ENCODE measurements at regions not wholly inside any gene's neighbourhood (a gene's known extent, or its start where the extent isn't known, plus 50 kb on each side); places are given as distances from the start of the nearest gene placed in this dataset.

- no peak for TF ChIP-seq CTCF (IDR thresholded peaks at IDR 0.05; ENCODE audit: control extremely low read depth in 1 of 3, insufficient read depth in 1 of 3, low read depth in 1 of 3, low read length in 3 of 3)
Measured at GRCh38 chr5:89211836-89212235, 328.9 kb upstream of the MEF2C start (continued).
